Epithelial cell of esophagus (primary cell): ENCODE measurements at regions not wholly inside any gene's neighbourhood (a gene's known extent, or its start where the extent isn't known, plus 50 kb on each side); places are given as distances from the start of the nearest gene placed in this dataset.

Source experiments
- DNase-seq: peaks from one replicate; pipeline ENCODE4 v3.0.0; 2010; ENCODE audit warnings: low read depth
- H3K4me3 ChIP-seq: 2 replicates; pipeline ENCODE4 v1.5.1; 2011; ENCODE audit warnings: mild to moderate bottlenecking, low read length, control low read depth
- TF ChIP-seq, protein P1 (sequence below): IDR thresholded peaks from 2 replicates; pipeline ENCODE4 v1.5.1; 2011; ENCODE audit warnings: low read depth, mild to moderate bottlenecking, low read length, control low read depth, inconsistent platforms; ENCODE audit not compliant: insufficient read depth; ENCODE audit errors: missing control alignments

DNA sequence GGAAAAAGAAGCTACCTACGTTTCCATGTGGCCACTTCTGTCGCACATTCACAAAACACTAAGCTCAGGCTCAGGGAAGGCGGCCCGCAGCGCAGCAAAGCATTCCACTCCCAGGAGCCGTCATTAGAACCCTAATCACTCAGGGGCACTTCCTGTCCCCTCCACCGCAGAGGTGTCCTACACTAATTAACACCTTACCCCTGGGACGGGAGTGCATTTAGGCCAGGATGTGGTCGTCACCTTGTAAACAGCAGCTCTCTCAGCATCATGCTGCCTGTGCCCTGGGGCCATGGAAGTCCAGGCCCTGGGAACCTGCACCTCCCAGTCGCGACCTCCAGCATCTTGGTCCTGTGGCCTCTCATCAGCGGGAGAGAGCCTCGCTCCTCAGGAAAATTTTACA, 359.8 kb upstream of the SALL3 start:
- H3K4me3 ChIP-seq, result no peak overlapping the region
- TF ChIP-seq, protein P1, sequence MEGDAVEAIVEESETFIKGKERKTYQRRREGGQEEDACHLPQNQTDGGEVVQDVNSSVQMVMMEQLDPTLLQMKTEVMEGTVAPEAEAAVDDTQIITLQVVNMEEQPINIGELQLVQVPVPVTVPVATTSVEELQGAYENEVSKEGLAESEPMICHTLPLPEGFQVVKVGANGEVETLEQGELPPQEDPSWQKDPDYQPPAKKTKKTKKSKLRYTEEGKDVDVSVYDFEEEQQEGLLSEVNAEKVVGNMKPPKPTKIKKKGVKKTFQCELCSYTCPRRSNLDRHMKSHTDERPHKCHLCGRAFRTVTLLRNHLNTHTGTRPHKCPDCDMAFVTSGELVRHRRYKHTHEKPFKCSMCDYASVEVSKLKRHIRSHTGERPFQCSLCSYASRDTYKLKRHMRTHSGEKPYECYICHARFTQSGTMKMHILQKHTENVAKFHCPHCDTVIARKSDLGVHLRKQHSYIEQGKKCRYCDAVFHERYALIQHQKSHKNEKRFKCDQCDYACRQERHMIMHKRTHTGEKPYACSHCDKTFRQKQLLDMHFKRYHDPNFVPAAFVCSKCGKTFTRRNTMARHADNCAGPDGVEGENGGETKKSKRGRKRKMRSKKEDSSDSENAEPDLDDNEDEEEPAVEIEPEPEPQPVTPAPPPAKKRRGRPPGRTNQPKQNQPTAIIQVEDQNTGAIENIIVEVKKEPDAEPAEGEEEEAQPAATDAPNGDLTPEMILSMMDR, result no peak
- no peak for DNase-seq

DNA sequence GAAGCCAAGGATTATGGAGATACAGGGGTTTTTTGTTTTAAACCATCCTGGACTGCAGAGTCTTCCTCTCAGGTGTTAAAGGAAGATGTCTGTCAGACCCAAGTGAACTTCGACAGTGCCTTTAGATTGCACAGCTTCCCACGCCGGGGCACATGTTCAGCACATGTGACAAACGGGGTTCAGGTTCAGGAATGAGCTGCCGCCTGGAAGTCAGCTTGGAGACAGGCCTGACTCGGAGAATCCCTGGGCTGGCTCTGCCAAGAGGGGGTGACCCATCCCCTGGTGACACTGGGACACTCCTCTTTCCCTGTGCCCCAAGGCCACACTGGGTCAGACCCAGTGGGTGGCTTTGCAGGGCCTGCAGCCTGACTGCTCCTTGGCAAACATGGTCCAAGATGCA, 359.3 kb upstream of the SALL3 start:
- no peak for DNase-seq
- TF ChIP-seq, protein P1, result no peak
- no peak overlapping the region for H3K4me3 ChIP-seq

DNA sequence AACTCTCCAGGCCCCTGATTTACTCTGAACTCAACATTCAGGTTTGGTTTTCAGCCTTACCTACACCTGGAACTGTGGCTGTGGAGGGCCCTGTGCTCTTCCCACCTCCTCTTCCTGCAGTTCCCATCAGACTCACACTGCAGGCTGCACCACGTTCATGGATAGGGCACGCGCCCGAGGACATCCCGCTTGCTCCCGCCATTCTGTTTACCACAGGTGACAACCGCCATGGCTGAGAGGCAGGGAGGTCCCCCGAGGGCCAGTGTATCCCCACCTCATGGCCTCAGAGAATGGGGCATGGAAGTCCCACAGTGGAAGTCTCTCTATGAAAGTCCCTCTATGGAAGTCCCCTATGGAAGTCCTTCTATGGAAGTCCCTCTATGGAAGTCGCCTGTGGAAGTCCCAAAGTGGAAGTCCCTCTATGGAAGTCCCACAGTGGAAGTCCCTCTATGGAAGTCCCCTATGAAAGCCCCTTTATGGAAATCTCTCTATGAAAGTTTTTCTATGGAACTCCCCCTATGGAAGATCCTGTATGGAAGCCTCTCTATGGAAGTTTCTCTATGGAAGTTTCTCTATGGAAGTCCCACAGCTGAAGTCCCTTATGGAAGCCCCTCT, 358.4 kb upstream of the SALL3 start:
- no peak overlapping the region for H3K4me3 ChIP-seq
- TF ChIP-seq, protein P1, result no peak
- no peak for DNase-seq

DNA sequence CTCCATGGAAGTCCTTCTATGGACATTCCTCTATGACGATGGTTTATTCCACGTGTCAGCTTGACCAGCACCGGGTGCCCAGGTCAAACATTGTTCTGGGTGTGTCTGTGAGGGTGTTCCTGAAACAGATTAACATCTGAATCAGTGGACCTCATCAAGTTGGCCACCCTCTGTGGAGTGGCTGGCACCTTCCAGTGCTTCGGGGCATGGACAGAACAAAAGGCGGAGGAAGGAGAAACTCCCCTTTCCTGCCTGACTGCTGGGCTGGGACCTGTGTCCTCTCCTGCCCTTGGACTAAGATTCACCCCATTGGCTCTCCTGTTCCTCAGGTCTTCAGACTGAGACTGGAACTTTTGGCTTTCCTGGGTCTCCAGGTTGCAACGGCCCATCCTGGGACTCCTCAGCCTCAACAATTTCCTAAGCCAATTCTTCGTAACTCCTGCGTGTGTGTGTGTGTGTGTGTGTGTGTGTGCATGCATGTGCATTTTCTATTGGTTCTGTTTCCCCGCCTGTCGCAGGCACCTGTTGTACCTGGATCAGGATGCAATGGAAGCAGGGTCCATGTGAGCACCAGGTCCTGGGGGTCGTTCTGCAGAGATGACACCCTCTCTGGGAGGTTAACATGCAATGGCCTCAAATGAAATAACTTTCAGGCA, 357.2 kb upstream of the SALL3 start:
- TF ChIP-seq, protein P1, result no peak
- no peak overlapping the region for H3K4me3 ChIP-seq
- DNase-seq, result no peak

DNA sequence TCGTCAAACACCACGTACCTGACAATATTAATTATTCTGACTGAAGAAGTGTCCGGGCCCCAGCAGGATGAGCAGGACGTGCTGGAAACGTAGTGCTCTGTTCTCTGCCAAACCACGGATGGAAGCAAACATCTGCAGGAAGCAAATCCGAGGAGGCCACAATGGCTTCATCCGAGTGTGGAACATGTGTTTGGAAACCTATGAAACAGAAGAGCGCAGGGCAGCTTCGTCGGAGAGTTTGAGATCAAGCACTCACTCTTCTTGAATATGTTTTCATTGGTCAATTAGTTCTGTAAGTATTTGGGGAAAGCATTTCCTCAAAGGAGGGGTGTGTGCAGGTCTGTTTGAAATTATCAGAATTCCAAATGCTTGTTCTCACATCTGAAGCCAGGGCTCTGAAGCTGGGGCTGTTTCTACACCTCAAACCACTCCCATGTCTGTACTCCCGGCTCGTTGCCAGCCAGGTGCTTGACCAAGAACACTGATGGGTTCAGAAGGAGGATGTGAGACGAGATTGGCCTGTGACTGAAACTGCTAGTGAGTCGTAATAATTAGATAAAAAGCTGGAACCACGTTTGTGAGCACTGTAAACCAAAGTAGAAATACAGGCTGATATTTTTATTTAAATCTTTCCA, 356.6 kb upstream of the SALL3 start:
- TF ChIP-seq, protein P1, result no peak
- H3K4me3 ChIP-seq, result no peak overlapping the region
- no peak for DNase-seq

DNA sequence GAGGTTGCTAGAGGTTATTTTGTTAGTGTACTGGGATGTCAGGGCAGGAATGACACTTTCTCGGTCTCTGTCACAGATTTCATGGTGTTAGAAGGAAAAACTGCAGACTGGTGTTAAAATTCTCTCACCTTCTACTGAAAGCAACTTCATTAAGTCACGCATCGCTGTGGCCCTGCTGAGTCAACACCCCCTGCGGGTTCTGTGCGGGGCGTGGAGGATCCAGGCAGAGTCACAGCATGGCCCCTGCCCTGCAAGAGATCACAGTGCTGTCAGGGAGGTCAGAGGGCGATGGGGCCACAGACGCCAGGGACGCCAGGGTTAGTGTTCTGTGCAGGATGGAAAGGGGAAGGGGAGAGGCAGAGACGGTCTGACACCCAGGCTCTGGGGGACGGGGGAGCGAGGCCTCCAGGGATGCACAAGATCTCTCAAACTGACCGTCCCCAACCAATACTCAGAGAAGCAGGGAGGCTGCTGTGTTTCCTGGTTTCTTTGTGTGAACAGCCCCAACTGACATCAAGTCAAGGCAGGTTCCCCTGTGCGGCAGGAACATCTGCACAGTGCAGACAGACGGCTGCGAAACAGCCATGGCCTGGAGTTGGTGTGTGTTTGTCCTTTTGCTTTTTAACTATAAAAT, 354.9 kb upstream of the SALL3 start:
- H3K4me3 ChIP-seq, result no peak overlapping the region
- no peak for DNase-seq
- TF ChIP-seq, protein P1, result no peak
